ENCODE measurements at regions not wholly inside any gene's neighbourhood (a gene's known extent, or its start where the extent isn't known, plus 50 kb on each side); places are given as distances from the start of the nearest gene placed in this dataset.

GRCh38 chr5:2270467-2270866 lies 387.7 kb upstream of the IRX4 start:
- no peak for DNase-seq

- DNase-seq, result no peak
These were observed 386.9 kb upstream of the IRX4 start for GRCh38 chr5:2269656-2270055.

- DNase-seq, result no peak
These were observed 385.3 kb upstream of the IRX4 start for GRCh38 chr5:2267991-2268390.

GRCh38 chr5:2266641-2267240 lies 384.0 kb upstream of the IRX4 start:
- no peak for DNase-seq

GRCh38 chr5:2265341-2265740 lies 382.6 kb upstream of the IRX4 start:
- no peak for DNase-seq

- no peak for DNase-seq
These were observed 381.0 kb upstream of the IRX4 start for GRCh38 chr5:2263763-2264162.

GRCh38 chr5:2262620-2263019 lies 379.9 kb upstream of the IRX4 start:
- no peak for DNase-seq

- DNase-seq, result no peak
These were observed 378.4 kb upstream of the IRX4 start for GRCh38 chr5:2261004-2261703.

- DNase-seq, result no peak
These were observed 377.7 kb upstream of the IRX4 start for GRCh38 chr5:2260211-2261003.

GRCh38 chr5:2259494-2260107 lies 376.9 kb upstream of the IRX4 start:
- no peak for DNase-seq

GRCh38 chr5:2258861-2259260 lies 376.1 kb upstream of the IRX4 start:
- DNase-seq, result no peak

- DNase-seq, result no peak
These were observed 374.9 kb upstream of the IRX4 start for GRCh38 chr5:2257326-2258244.

- no peak for DNase-seq
These were observed 374.1 kb upstream of the IRX4 start for GRCh38 chr5:2256691-2257280.

- DNase-seq, result no peak
These were observed 373.4 kb upstream of the IRX4 start for GRCh38 chr5:2255915-2256690.

GRCh38 chr5:2254880-2255750 lies 372.4 kb upstream of the IRX4 start:
- DNase-seq, result no peak

GRCh38 chr5:2254406-2254805 lies 371.7 kb upstream of the IRX4 start:
- DNase-seq, result no peak

GRCh38 chr5:2253040-2253975 lies 370.6 kb upstream of the IRX4 start:
- no peak for DNase-seq

GRCh38 chr5:2251751-2252150 lies 369.0 kb upstream of the IRX4 start:
- DNase-seq, result no peak

Measured in anterior cingulate cortex (tissue), 58 donors.